ENCODE measurements at regions not wholly inside any gene's neighbourhood (a gene's known extent, or its start where the extent isn't known, plus 50 kb on each side); places are given as distances from the start of the nearest gene placed in this dataset.

DNA sequence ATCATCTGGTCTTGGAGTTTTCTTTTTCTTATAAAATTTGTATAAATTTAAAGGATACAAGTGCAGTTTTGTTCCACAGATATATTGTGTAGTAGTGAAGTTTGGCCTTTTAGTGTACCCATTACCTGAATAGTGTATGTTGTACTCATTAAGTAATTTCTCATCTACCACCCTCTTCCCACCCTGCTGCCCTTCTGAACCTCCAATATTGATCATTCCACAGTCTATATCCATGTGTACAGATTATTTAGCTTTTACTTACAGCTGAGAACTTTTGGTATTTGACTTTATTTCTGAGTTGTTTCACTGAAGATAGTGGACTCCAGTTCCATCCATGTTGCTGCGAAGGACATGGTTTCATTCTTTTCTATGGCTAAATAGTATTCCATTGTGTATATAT is 63.1 kb upstream of the NR3C1 start:
- no peaks in the 10 kb centered on the region for H3K79me1 ChIP-seq (ENCODE audit: low read depth, low read length)
- DNase-seq (ENCODE audit: low read depth in 1 of 2, low spot score in 2 of 2) = no peak
- POLR2A ChIA-PET (ENCODE audit: partially characterized antibody) = no interaction called here
- TF ChIP-seq EZH2 (IDR thresholded peaks at IDR 0.05; ENCODE audit: low read depth, low read length, severe bottlenecking) = no peak
- TF ChIP-seq JUN (IDR thresholded peaks at IDR 0.05; ENCODE audit: low read depth, low read length) = no peak
- no peak for TF ChIP-seq TAF1 (IDR thresholded peaks at IDR 0.05; ENCODE audit: low read depth, low read length)
- TF ChIP-seq HDAC2 (IDR thresholded peaks at IDR 0.05; ENCODE audit: borderline replicate concordance in 1 of 2, low read depth in 2 of 2, low read length in 2 of 2) = no peak
- no peak for TF ChIP-seq EGR1 (IDR thresholded peaks at IDR 0.05; ENCODE audit: borderline replicate concordance, low read depth, low read length)
- TF ChIP-seq SP1 (IDR thresholded peaks at IDR 0.05; ENCODE audit: low read depth, low read length) = no peak
- no peak for TF ChIP-seq SP4 (IDR thresholded peaks at IDR 0.05; ENCODE audit: low read length)
- no peak for TF ChIP-seq YY1 (IDR thresholded peaks at IDR 0.05; ENCODE audit: low read depth, low read length)
- TF ChIP-seq TAF7 (optimal IDR thresholded peaks at IDR 0.05; ENCODE audit: borderline replicate concordance, low read depth, low read length) = no peak
- no peak for TF ChIP-seq RBBP5 (IDR thresholded peaks at IDR 0.05; ENCODE audit: borderline replicate concordance, low read depth, low read length)
- TF ChIP-seq SIRT6 (IDR thresholded peaks at IDR 0.05; ENCODE audit: low read length) = no peak
- TF ChIP-seq, protein P1, sequence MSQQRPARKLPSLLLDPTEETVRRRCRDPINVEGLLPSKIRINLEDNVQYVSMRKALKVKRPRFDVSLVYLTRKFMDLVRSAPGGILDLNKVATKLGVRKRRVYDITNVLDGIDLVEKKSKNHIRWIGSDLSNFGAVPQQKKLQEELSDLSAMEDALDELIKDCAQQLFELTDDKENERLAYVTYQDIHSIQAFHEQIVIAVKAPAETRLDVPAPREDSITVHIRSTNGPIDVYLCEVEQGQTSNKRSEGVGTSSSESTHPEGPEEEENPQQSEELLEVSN (IDR thresholded peaks at IDR 0.05) = no peak
- TF ChIP-seq NANOG (IDR thresholded peaks at IDR 0.05; ENCODE audit: insufficient read depth, low read depth, low read length, poor library complexity, severe bottlenecking) = no peak
- TF ChIP-seq CEBPB (IDR thresholded peaks at IDR 0.05; ENCODE audit: low read depth, low read length) = no peak
- TF ChIP-seq SP2 (IDR thresholded peaks at IDR 0.05; ENCODE audit: low read length) = no peak
- no peak for TF ChIP-seq MAFK (IDR thresholded peaks at IDR 0.05; ENCODE audit: low read depth, low read length)

More for the DNA sequence above, 63.1 kb upstream of the NR3C1 start:
- H4K20me1 ChIP-seq (replicated peaks in 1 of 2; ENCODE audit: control insufficient read depth in 1 of 2, insufficient read depth in 2 of 2, low read length in 2 of 2) = no peaks in the 10 kb centered on the region
- no peak overlapping the region for H3K4me3 ChIP-seq (ENCODE audit: extremely low read depth in 1 of 4, insufficient read depth in 2 of 4, low read depth in 3 of 4, low read length in 4 of 4)
- H3K79me2 ChIP-seq (ENCODE audit: control insufficient read depth in 1 of 2, insufficient read depth in 2 of 2, low read length in 2 of 2) = no peaks in the 10 kb centered on the region
- CTCF ChIA-PET (ENCODE audit: partially characterized antibody) = no interaction called here
- H2BK20ac ChIP-seq (ENCODE audit: low read length) = no peak overlapping the region
- H2BK120ac ChIP-seq (replicated peaks; ENCODE audit: low read depth, low read length) = no peak overlapping the region
- H3K23me2 ChIP-seq (ENCODE audit: low read depth, low read length) = no peaks in the 10 kb centered on the region
- H3K27me3 ChIP-seq (replicated peaks in 1 of 4; ENCODE audit: control insufficient read depth in 3 of 4, extremely low read depth in 1 of 4, insufficient read depth in 3 of 4, low read length in 3 of 4) = no peaks in the 10 kb centered on the region
- no peak overlapping the region for H4K8ac ChIP-seq (ENCODE audit: extremely low read depth, insufficient read depth, low read length)
- no peak overlapping the region for H3K4ac ChIP-seq (replicated peaks; ENCODE audit: insufficient read length, low read depth, low read length)
- no peak for FAIRE-seq
- H2AFZ ChIP-seq (ENCODE audit: low read length) = no peak overlapping the region
- no peak overlapping the region for H2BK5ac ChIP-seq (ENCODE audit: low read depth, low read length)
- H3K4me2 ChIP-seq (ENCODE audit: insufficient read depth in 1 of 2, low read depth in 2 of 2, low read length in 2 of 2) = no peak overlapping the region
- H3K36me3 ChIP-seq (ENCODE audit: control insufficient read depth in 2 of 4, insufficient read depth in 4 of 4, low read length in 3 of 4) = no peaks in the 10 kb centered on the region
- H3K23ac ChIP-seq (ENCODE audit: insufficient read length) = no peak overlapping the region
- H4K91ac ChIP-seq (replicated peaks; ENCODE audit: insufficient read length, low read length) = no peak overlapping the region
- no peak overlapping the region for H2BK12ac ChIP-seq (ENCODE audit: low read depth, low read length)
- no peak overlapping the region for H2BK15ac ChIP-seq (ENCODE audit: low read length)
- H3K14ac ChIP-seq (ENCODE audit: insufficient read length) = no peak overlapping the region
- no peaks in the 10 kb centered on the region for H3K4me1 ChIP-seq (replicated peaks in 1 of 4; ENCODE audit: control insufficient read depth in 3 of 4, insufficient read depth in 4 of 4, low read length in 3 of 4)
- no peaks in the 10 kb centered on the region for H3K9me3 ChIP-seq (ENCODE audit: insufficient read depth in 2 of 2, low read depth in 1 of 2, low read length in 1 of 2)
- H4K5ac ChIP-seq (ENCODE audit: insufficient read length, low read depth, low read length) = no peak overlapping the region
- no peak overlapping the region for H3K18ac ChIP-seq (ENCODE audit: extremely low read depth, low read length)
- H3K56ac ChIP-seq (replicated peaks; ENCODE audit: insufficient read length, low read depth, low read length) = no peak overlapping the region
- H2AK5ac ChIP-seq (ENCODE audit: low read depth, low read length) = no peak overlapping the region
- 89% methylated on average over 1 of the region's 1 CpG; no CpG with 5 or more reads in 1 of the 2 experiments for WGBS, 2 experiments (ENCODE audit: extremely low coverage in 1 of 2, insufficient coverage in 1 of 2, insufficient read length in 1 of 2, insufficient replicate concordance in 2 of 2, low coverage in 1 of 2, low lambda C conversion rate in 2 of 2, missing lambda C conversion rate in 1 of 2)
- H3K9ac ChIP-seq (replicated peaks in 1 of 4; ENCODE audit: extremely low read depth in 1 of 4, low read depth in 3 of 4, low read length in 3 of 4) = no peak overlapping the region
- no peak overlapping the region for H3K27ac ChIP-seq (ENCODE audit: low read depth, low read length)
